Calu3 (cell line): ENCODE measurements at regions not wholly inside any gene's neighbourhood (a gene's known extent, or its start where the extent isn't known, plus 50 kb on each side); places are given as distances from the start of the nearest gene placed in this dataset.

Source experiments
- BruUV-seq: library from RNA; stranded (reverse); fragments of 400-500 nt; replicated peaks from 2 replicates; lab custom pipeline; 2021; lab: Mats Ljungman, UMichigan
- CTCF ChIA-PET: fragments of 300-600 bp; sonication (Branson Sonifier 250); formaldehyde crosslinking; loops from one replicate; lab custom pipeline; 2022; ENCODE audit warnings: antibody characterized with exemption; lab: Charles Lee
- DNase-seq: peaks from one replicate; pipeline ENCODE4 v3.0.0; 2022
- H3K27ac Mint-ChIP-seq: one replicate; pipeline ENCODE4 v1.8.0; 2022; ENCODE audit warnings: mixed read lengths; ENCODE audit not compliant: unreplicated experiment
- H3K27me3 Mint-ChIP-seq: one replicate; pipeline ENCODE4 v1.8.0; 2022; ENCODE audit warnings: mixed read lengths; ENCODE audit not compliant: unreplicated experiment
- H3K36me3 Mint-ChIP-seq: one replicate; pipeline ENCODE4 v1.8.0; 2022; ENCODE audit warnings: mild to moderate bottlenecking, moderate library complexity, mixed read lengths; ENCODE audit not compliant: insufficient read depth, unreplicated experiment
- H3K4me1 Mint-ChIP-seq: one replicate; pipeline ENCODE4 v1.8.0; 2022; ENCODE audit warnings: mild to moderate bottlenecking, low read depth, mixed read lengths; ENCODE audit not compliant: unreplicated experiment
- H3K4me3 Mint-ChIP-seq: one replicate; pipeline ENCODE4 v1.8.0; 2022; ENCODE audit warnings: mild to moderate bottlenecking, low read depth, moderate library complexity, mixed read lengths; ENCODE audit not compliant: unreplicated experiment
- H3K9me3 Mint-ChIP-seq: one replicate; pipeline ENCODE4 v1.8.0; 2022; ENCODE audit warnings: low read depth, mixed read lengths; ENCODE audit not compliant: unreplicated experiment
- intact Hi-C: fragments of 100-400 bp; cut with micrococcal nuclease; formaldehyde crosslinking; loops from one replicate; pipeline ENCODE4 v1.10.0; 2022; ENCODE audit not compliant: unreplicated experiment
- TF ChIP-seq, protein P1 (sequence below): fragments of 200-600 bp; IDR thresholded peaks from one replicate; pipeline ENCODE4 v1.8.0; 2022; ENCODE audit warnings: antibody characterized with exemption; ENCODE audit not compliant: unreplicated experiment

- intact Hi-C loops: no loop called here
- Mint-ChIP-seq H3K27me3 (no peaks in the 10 kb centered on the region), H3K9me3 (no peaks in the 10 kb centered on the region), H3K4me3 (no peak overlapping the region), H3K27ac (no peak overlapping the region), H3K4me1 (no peaks in the 10 kb centered on the region), H3K36me3 (no peaks in the 10 kb centered on the region)
- CTCF ChIA-PET: no interaction called here
- TF ChIP-seq, protein P1, sequence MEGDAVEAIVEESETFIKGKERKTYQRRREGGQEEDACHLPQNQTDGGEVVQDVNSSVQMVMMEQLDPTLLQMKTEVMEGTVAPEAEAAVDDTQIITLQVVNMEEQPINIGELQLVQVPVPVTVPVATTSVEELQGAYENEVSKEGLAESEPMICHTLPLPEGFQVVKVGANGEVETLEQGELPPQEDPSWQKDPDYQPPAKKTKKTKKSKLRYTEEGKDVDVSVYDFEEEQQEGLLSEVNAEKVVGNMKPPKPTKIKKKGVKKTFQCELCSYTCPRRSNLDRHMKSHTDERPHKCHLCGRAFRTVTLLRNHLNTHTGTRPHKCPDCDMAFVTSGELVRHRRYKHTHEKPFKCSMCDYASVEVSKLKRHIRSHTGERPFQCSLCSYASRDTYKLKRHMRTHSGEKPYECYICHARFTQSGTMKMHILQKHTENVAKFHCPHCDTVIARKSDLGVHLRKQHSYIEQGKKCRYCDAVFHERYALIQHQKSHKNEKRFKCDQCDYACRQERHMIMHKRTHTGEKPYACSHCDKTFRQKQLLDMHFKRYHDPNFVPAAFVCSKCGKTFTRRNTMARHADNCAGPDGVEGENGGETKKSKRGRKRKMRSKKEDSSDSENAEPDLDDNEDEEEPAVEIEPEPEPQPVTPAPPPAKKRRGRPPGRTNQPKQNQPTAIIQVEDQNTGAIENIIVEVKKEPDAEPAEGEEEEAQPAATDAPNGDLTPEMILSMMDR: no peak
- DNase-seq: no peak
- no TSS peak for BruUV-seq
These were observed 1156.9 kb upstream of the MAP3K7 start for GRCh38 chr6:91743756-91744155.

GRCh38 chr6:91731939-91732338, 1145.1 kb upstream of the MAP3K7 start:
- Mint-ChIP-seq H3K27ac (no peak overlapping the region), H3K27me3 (no peaks in the 10 kb centered on the region), H3K36me3 (no peaks in the 10 kb centered on the region), H3K9me3 (peaks cover 4% of the 10 kb centered on the region), H3K4me1 (no peaks in the 10 kb centered on the region), H3K4me3 (no peak overlapping the region)
- no peak for DNase-seq
- no TSS peak for BruUV-seq
- CTCF ChIA-PET: interaction anchor here (0.5 kb wide), 1 partner anchor 1988 kb away, joined by 4 read pairs; no protein-coding TSS in a partner anchor
- TF ChIP-seq, protein P1: no peak
- intact Hi-C loops: no loop called here

GRCh38 chr6:91730710-91731109, 1143.8 kb upstream of the MAP3K7 start:
- CTCF ChIA-PET: no interaction called here
- BruUV-seq: no TSS peak
- peaks cover 7% of the 10 kb centered on the region for H3K9me3 Mint-ChIP-seq
- TF ChIP-seq, protein P1: no peak
- no peak overlapping the region for H3K4me3 Mint-ChIP-seq
- intact Hi-C loops: no loop called here
- H3K27me3 Mint-ChIP-seq: no peaks in the 10 kb centered on the region
- H3K27ac Mint-ChIP-seq: no peak overlapping the region
- no peaks in the 10 kb centered on the region for H3K4me1 Mint-ChIP-seq
- no peaks in the 10 kb centered on the region for H3K36me3 Mint-ChIP-seq
- DNase-seq: no peak

GRCh38 chr6:91720324-91720723, 1133.5 kb upstream of the MAP3K7 start:
- TF ChIP-seq, protein P1: no peak
- no peak for DNase-seq
- Mint-ChIP-seq H3K4me1 (no peaks in the 10 kb centered on the region), H3K27ac (no peak overlapping the region), H3K36me3 (no peaks in the 10 kb centered on the region), H3K27me3 (no peaks in the 10 kb centered on the region), H3K4me3 (no peak overlapping the region), H3K9me3 (peaks cover 4% of the 10 kb centered on the region)
- CTCF ChIA-PET: no interaction called here
- intact Hi-C loops: no loop called here
- BruUV-seq: no TSS peak
